GM12878 (cell line): ENCODE measurements at regions not wholly inside any gene's neighbourhood (a gene's known extent, or its start where the extent isn't known, plus 50 kb on each side); places are given as distances from the start of the nearest gene placed in this dataset.

Experiments used
- ATAC-seq: fragments of 200-7000 bp; cut with Tn5 transposase; 3 replicates; pipeline ENCODE4 v1.9.1; 2020; ENCODE audit warnings: mild to moderate bottlenecking, moderate library complexity
- BruUV-seq: library from RNA; stranded (reverse); fragments of 400-500 nt; replicated peaks from 2 replicates; lab custom pipeline; 2021; lab: Mats Ljungman, UMichigan
- CTCF ChIA-PET: fragments of 300-600 bp; sonication (Branson Sonifier 250); formaldehyde crosslinking; extraction: SDS; loops from one replicate; lab custom pipeline; 2021; ENCODE audit warnings: inconsistent platforms; lab: Yijun Ruan, JAX
- POLR2A ChIA-PET: fragments of 350-600 bp; formaldehyde crosslinking; extraction: SDS; loops from one replicate; lab custom pipeline; 2021; ENCODE audit warnings: inconsistent platforms; lab: Charles Lee
- RAD21 ChIA-PET: fragments of 300-600 bp; sonication (Branson Sonifier 250); formaldehyde crosslinking; loops from one replicate; lab custom pipeline; 2023; ENCODE audit warnings: antibody characterized with exemption; ENCODE audit not compliant: unreplicated experiment; lab: Charles Lee
- SMC1A ChIA-PET: fragments of 300-600 bp; sonication (Branson Sonifier 250); formaldehyde crosslinking; loops from one replicate; lab custom pipeline; 2023; ENCODE audit not compliant: unreplicated experiment, uncharacterized antibody; lab: Charles Lee
- DNase-seq: peaks from one replicate; pipeline ENCODE4 v3.0.0-alpha.2; 2011; ENCODE audit warnings: low read depth, low spot score
- FAIRE-seq: peaks from 3 replicates; lab custom pipeline; 2011; peaks lifted over from hg19 to GRCh38; lab: Jason Lieb, UNC
- H2AFZ ChIP-seq: 2 replicates; pipeline ENCODE4 v1.6.0; 2011; ENCODE audit warnings: low read depth, low read length, control low read depth; ENCODE audit not compliant: control insufficient read depth
- H3K27ac ChIP-seq: 2 replicates; pipeline ENCODE4 v1.5.1; 2011; ENCODE audit warnings: control low read depth; ENCODE audit not compliant: control insufficient read depth, insufficient read depth
- H3K27me3 ChIP-seq, 2 experiments: replicated peaks in 1 of 2; 2 replicates each; pipeline versions ENCODE4 v1.6.0 to v1.6.1; 2011; ENCODE audit warnings: low read length in 1 of 2; ENCODE audit not compliant: control insufficient read depth in 2 of 2, insufficient read depth in 2 of 2
- H3K36me3 ChIP-seq, 2 experiments: 2 replicates each; pipeline ENCODE4 v1.5.1; 2011; ENCODE audit warnings: low read length in 1 of 2; ENCODE audit not compliant: control insufficient read depth in 2 of 2, insufficient read depth in 2 of 2
- H3K4me1 ChIP-seq: 2 replicates; pipeline ENCODE4 v1.6.1; 2011; ENCODE audit warnings: mild to moderate bottlenecking, low read length, moderate library complexity, mixed read lengths; ENCODE audit not compliant: control insufficient read depth, insufficient read depth
- H3K4me2 ChIP-seq: 2 replicates; pipeline ENCODE4 v1.6.0; 2011; ENCODE audit warnings: control low read depth; ENCODE audit not compliant: control insufficient read depth, insufficient read depth
- H3K4me3 ChIP-seq: fragments of 200-600 bp; sonication (generic); 2 replicates; pipeline ENCODE4 v1.5.1; 2016
- H3K79me2 ChIP-seq: 2 replicates; pipeline ENCODE4 v1.6.0; 2011; ENCODE audit warnings: low read length; ENCODE audit not compliant: control insufficient read depth, insufficient read depth
- H3K9ac ChIP-seq: 2 replicates; pipeline ENCODE4 v1.8.0; 2011; ENCODE audit warnings: low read length, control low read depth, mixed read lengths; ENCODE audit not compliant: control insufficient read depth, insufficient read depth
- H3K9me3 ChIP-seq: replicated peaks from 3 replicates; pipeline ENCODE4 v1.5.1; 2011; ENCODE audit warnings: mild to moderate bottlenecking, low read length; ENCODE audit not compliant: control insufficient read depth, insufficient read depth
- H4K20me1 ChIP-seq: 2 replicates; pipeline ENCODE4 v1.6.0; 2011; ENCODE audit not compliant: control insufficient read depth, insufficient read depth
- CBX3 ChIP-seq: fragments of 200-600 bp; sonication (generic); IDR thresholded peaks from 2 replicates; pipeline ENCODE4 v1.6.1; 2016; ENCODE audit warnings: low read depth, borderline replicate concordance
- FOS ChIP-seq: IDR thresholded peaks from 3 replicates; pipeline ENCODE4 v1.6.1; 2011; ENCODE audit warnings: borderline replicate concordance; ENCODE audit not compliant: insufficient read length; ENCODE audit errors: extremely low read depth
- KAT2A ChIP-seq: conservative IDR thresholded peaks from 2 replicates; pipeline ENCODE4 v1.6.1; 2011; ENCODE audit warnings: low read depth, low read length; ENCODE audit not compliant: control insufficient read depth
- MEF2A ChIP-seq: IDR thresholded peaks from 2 replicates; pipeline ENCODE4 v1.6.1; 2011; ENCODE audit warnings: low read depth, mild to moderate bottlenecking, low read length, moderate library complexity; ENCODE audit not compliant: insufficient read depth
- MEF2B ChIP-seq: fragments of 450-650 bp; IDR thresholded peaks from 2 replicates; pipeline ENCODE4 v1.6.1; 2018; ENCODE audit warnings: mild to moderate bottlenecking, moderate library complexity; ENCODE audit not compliant: partially characterized antibody, poor library complexity, severe bottlenecking
- MTA3 ChIP-seq: IDR thresholded peaks from 2 replicates; pipeline ENCODE4 v1.6.1; 2012; ENCODE audit warnings: low read length, inconsistent platforms, borderline replicate concordance
- MYB ChIP-seq: fragments of 150-350 bp; IDR thresholded peaks from 2 replicates; pipeline ENCODE4 v1.6.1; 2014; ENCODE audit warnings: mild to moderate bottlenecking, low read depth, low read length, borderline replicate concordance
- MYC ChIP-seq: IDR thresholded peaks from 2 replicates; pipeline ENCODE4 v1.6.1; 2011; ENCODE audit warnings: mild to moderate bottlenecking, low read length, moderate library complexity, inconsistent platforms; ENCODE audit not compliant: insufficient read depth, insufficient replicate concordance, insufficient read length, severe bottlenecking
- PAX5 ChIP-seq: IDR thresholded peaks from 2 replicates; pipeline ENCODE4 v1.6.1; 2011; ENCODE audit warnings: low read depth, low read length, borderline replicate concordance
- PAX8 ChIP-seq: fragments of 450-650 bp; IDR thresholded peaks from 2 replicates; pipeline ENCODE4 v1.6.1; 2017; ENCODE audit warnings: mild to moderate bottlenecking, moderate library complexity
- RAD51 ChIP-seq: fragments of 450-650 bp; IDR thresholded peaks from 2 replicates; pipeline ENCODE4 v1.6.1; 2016; ENCODE audit warnings: moderate library complexity, mild to moderate bottlenecking, inconsistent platforms
- SMAD5 ChIP-seq: IDR thresholded peaks from 2 replicates; pipeline ENCODE4 v1.6.1; 2016; ENCODE audit warnings: antibody characterized with exemption, low read depth
- SMARCA5 ChIP-seq: fragments of 450-650 bp; IDR thresholded peaks from 2 replicates; pipeline ENCODE4 v1.6.1; 2017; ENCODE audit warnings: mild to moderate bottlenecking
- SUPT20H ChIP-seq: IDR thresholded peaks from 2 replicates; pipeline ENCODE4 v1.6.1; 2011; ENCODE audit warnings: low read depth, mild to moderate bottlenecking, low read length, moderate library complexity, borderline replicate concordance; ENCODE audit not compliant: control insufficient read depth
- TARDBP ChIP-seq: IDR thresholded peaks from 2 replicates; pipeline ENCODE4 v1.6.1; 2016; ENCODE audit warnings: borderline replicate concordance
- USF2 ChIP-seq: IDR thresholded peaks from 2 replicates; pipeline ENCODE4 v1.6.1; 2011; ENCODE audit warnings: low read depth, low read length, improper control_type of control experiment, borderline replicate concordance
- ZNF622 ChIP-seq: fragments of 450-650 bp; IDR thresholded peaks from 2 replicates; pipeline ENCODE4 v1.6.1; 2017; ENCODE audit warnings: mild to moderate bottlenecking, inconsistent platforms
- WGBS: methylation state at CpG from one replicate; pipeline ENCODE4 v1.1.6; 2016; ENCODE audit warnings: low lambda C conversion rate; ENCODE audit not compliant: insufficient replicate concordance, insufficient coverage; ENCODE audit errors: missing lambda C conversion rate; 5-methylcytosine and 5-hydroxymethylcytosine counted together
- in situ Hi-C: fragments of 300-500 bp; cut with MboI; formaldehyde crosslinking; loops from 9 replicates; pipeline ENCODE4 v1.14.3; 2018; ENCODE audit warnings: mixed read lengths
- intact Hi-C: fragments of 100-400 bp; cut with micrococcal nuclease; formaldehyde crosslinking; loops from one replicate; pipeline ENCODE4 v1.14.2; 2022; ENCODE audit not compliant: unreplicated experiment

- no peak for TF ChIP-seq USF2
- no peak for TF ChIP-seq MYC
- TF ChIP-seq RAD51, result no peak
- TF ChIP-seq PAX8, result no peak
- no peak for TF ChIP-seq PAX5
- TF ChIP-seq MEF2A, result no peak
- no peak for TF ChIP-seq TARDBP
- no peak for TF ChIP-seq CBX3
These were observed 61.1 kb downstream of the SCN11A start (continued) for GRCh38 chr3:38990621-38991020.

GRCh38 chr3:38989917-38990510 is 61.7 kb downstream of the SCN11A start:
- Histone ChIP-seq H3K4me1 (no peaks in the 10 kb centered on the region), H3K9ac (no peak overlapping the region), H2AFZ (no peak overlapping the region), H4K20me1 (no peaks in the 10 kb centered on the region), H3K9me3 (no peaks in the 10 kb centered on the region), H3K79me2 (no peaks in the 10 kb centered on the region), H3K27me3 (peaks cover 0 to 3% of the 10 kb centered on the region in 2 experiments; a peak in 3 of 4 replicates), H3K4me3 (no peak overlapping the region), H3K27ac (no peak overlapping the region), H3K36me3 (no peaks in the 10 kb centered on the region), H3K4me2 (no peak overlapping the region)
- WGBS, result 13% methylated on average over 7 of the region's 7 CpGs
- ChIA-PET CTCF (interaction anchor here (1.0 kb wide), 1 partner anchor 10 kb away, joined by 3 read pairs; no protein-coding TSS in a partner anchor), RAD21 (no interaction called here), POLR2A (no interaction called here), SMC1A (no interaction called here)
- TF ChIP-seq MYB (no peak), SMAD5 (no peak), SMARCA5 (no peak), SUPT20H (no peak), MEF2B (no peak), KAT2A (no peak), MTA3 (no peak), ZNF622 (no peak), FOS (no peak)
- no peak for ATAC-seq
- no peak for DNase-seq
- intact Hi-C loops, result no loop called here
- BruUV-seq, result no TSS peak
- FAIRE-seq, result no peak
- in situ Hi-C loops, result no loop called here
